Karpas-422 (cell line): ENCODE measurements at regions not wholly inside any gene's neighbourhood (a gene's known extent, or its start where the extent isn't known, plus 50 kb on each side); places are given as distances from the start of the nearest gene placed in this dataset.

Source experiments
- DNase-seq: peaks from one replicate; pipeline ENCODE4 v3.0.0-alpha.2; 2015
- H2AFZ ChIP-seq: fragments of 200-600 bp; sonication (generic); 2 replicates; pipeline ENCODE4 v1.6.1; 2014; ENCODE audit warnings: antibody characterized with exemption, low read length, mixed read lengths
- H3K27ac ChIP-seq: fragments of 200-600 bp; sonication (generic); 2 replicates; pipeline ENCODE4 v1.5.1; 2014; ENCODE audit warnings: mild to moderate bottlenecking, low read length, moderate library complexity
- H3K27me3 ChIP-seq: fragments of 200-600 bp; sonication (generic); 2 replicates; pipeline ENCODE4 v1.6.1; 2014; ENCODE audit warnings: low read length, mixed read lengths
- H3K36me3 ChIP-seq: fragments of 200-600 bp; sonication (generic); 2 replicates; pipeline ENCODE4 v1.6.1; 2014; ENCODE audit warnings: low read length, mixed read lengths; ENCODE audit not compliant: insufficient read depth
- H3K4me1 ChIP-seq: fragments of 200-600 bp; sonication (generic); 2 replicates; pipeline ENCODE4 v1.6.1; 2014; ENCODE audit warnings: mild to moderate bottlenecking, low read length, mixed read lengths
- H3K4me2 ChIP-seq: fragments of 200-600 bp; sonication (generic); 2 replicates; pipeline ENCODE4 v1.6.1; 2014; ENCODE audit warnings: low read length, low read depth, mild to moderate bottlenecking; ENCODE audit not compliant: poor library complexity, severe bottlenecking
- H3K4me3 ChIP-seq: fragments of 200-600 bp; sonication (generic); 2 replicates; pipeline ENCODE4 v1.5.1; 2014; ENCODE audit warnings: mild to moderate bottlenecking, antibody characterized with exemption, low read length, mixed read lengths
- H3K79me2 ChIP-seq: fragments of 200-600 bp; sonication (generic); 2 replicates; pipeline ENCODE4 v1.6.1; 2014; ENCODE audit warnings: mild to moderate bottlenecking, low read length, mixed read lengths
- H3K9ac ChIP-seq: fragments of 200-600 bp; sonication (generic); 2 replicates; pipeline ENCODE4 v1.6.0; 2014; ENCODE audit warnings: low read length
- H3K9me2 ChIP-seq: fragments of 200-600 bp; sonication (generic), shearing (Covaris generic); replicated peaks from 2 replicates; pipeline ENCODE4 v1.6.0; 2014; ENCODE audit warnings: mild to moderate bottlenecking, low read length, moderate library complexity; ENCODE audit not compliant: insufficient read depth
- H3K9me3 ChIP-seq: fragments of 300-700, 200-600 bp; sonication (generic); 2 replicates; pipeline ENCODE4 v1.6.1; 2014; ENCODE audit warnings: low read length, mixed read lengths
- H4K20me1 ChIP-seq: fragments of 200-600 bp; sonication (generic); 2 replicates; pipeline ENCODE4 v1.6.1; 2014; ENCODE audit warnings: mild to moderate bottlenecking, antibody characterized with exemption, low read length, low read depth; ENCODE audit not compliant: insufficient read depth

DNA sequence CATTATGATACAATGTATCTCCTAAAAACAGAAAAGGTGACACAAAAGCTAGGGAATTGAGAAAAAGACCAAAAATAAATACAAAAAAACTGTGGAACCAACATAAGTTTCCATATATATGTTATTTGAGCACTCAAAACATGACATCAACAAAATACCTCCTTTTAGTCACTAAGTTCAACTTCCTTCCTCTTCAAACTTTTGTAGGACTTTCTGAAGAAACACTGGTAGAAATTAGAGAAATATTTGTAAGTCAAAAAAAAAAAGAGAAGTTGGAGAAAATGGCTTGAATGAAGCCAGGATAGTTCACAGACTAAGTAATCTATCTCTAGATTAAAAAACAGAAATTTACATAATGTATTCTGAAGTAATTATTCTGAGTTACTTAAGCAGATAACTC, 208.4 kb upstream of the ALCAM start:
- H4K20me1 ChIP-seq = no peaks in the 10 kb centered on the region
- no peaks in the 10 kb centered on the region for H3K4me1 ChIP-seq
- no peak overlapping the region for H2AFZ ChIP-seq
- H3K27me3 ChIP-seq = no peaks in the 10 kb centered on the region
- no peak overlapping the region for H3K27ac ChIP-seq
- no peak overlapping the region for H3K4me2 ChIP-seq
- no peaks in the 10 kb centered on the region for H3K79me2 ChIP-seq
- H3K9me2 ChIP-seq = no peaks in the 10 kb centered on the region
- H3K9me3 ChIP-seq = no peaks in the 10 kb centered on the region
- no peak for DNase-seq
- H3K36me3 ChIP-seq = no peaks in the 10 kb centered on the region
- H3K9ac ChIP-seq = no peak overlapping the region
- H3K4me3 ChIP-seq = no peak overlapping the region

DNA sequence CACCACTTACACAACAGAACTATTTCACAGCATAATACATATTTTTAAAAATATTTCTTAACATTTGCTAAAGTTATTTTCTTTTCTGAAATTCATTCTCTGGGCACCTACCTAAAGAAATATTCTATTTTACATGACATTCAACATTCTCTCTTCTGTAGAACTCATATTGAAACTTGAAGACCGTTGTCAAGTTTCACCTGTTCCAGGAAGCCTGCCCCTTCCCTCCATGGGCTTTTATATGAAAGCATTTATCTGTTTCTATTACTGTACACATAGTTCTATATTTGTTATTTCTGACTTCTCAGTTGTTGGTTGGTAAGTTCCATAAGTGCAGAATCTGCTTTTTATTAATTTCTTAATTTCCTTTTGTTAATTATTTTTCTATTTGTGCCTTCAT, 204.3 kb upstream of the ALCAM start:
- H3K4me1 ChIP-seq = no peaks in the 10 kb centered on the region
- no peak overlapping the region for H2AFZ ChIP-seq
- H3K4me3 ChIP-seq = no peak overlapping the region
- H3K4me2 ChIP-seq = no peak overlapping the region
- H3K36me3 ChIP-seq = no peaks in the 10 kb centered on the region
- H3K27me3 ChIP-seq = no peaks in the 10 kb centered on the region
- no peak overlapping the region for H3K9ac ChIP-seq
- no peak for DNase-seq
- no peaks in the 10 kb centered on the region for H3K79me2 ChIP-seq
- no peaks in the 10 kb centered on the region for H3K9me2 ChIP-seq
- no peaks in the 10 kb centered on the region for H3K9me3 ChIP-seq
- H4K20me1 ChIP-seq = no peaks in the 10 kb centered on the region
- no peak overlapping the region for H3K27ac ChIP-seq

DNA sequence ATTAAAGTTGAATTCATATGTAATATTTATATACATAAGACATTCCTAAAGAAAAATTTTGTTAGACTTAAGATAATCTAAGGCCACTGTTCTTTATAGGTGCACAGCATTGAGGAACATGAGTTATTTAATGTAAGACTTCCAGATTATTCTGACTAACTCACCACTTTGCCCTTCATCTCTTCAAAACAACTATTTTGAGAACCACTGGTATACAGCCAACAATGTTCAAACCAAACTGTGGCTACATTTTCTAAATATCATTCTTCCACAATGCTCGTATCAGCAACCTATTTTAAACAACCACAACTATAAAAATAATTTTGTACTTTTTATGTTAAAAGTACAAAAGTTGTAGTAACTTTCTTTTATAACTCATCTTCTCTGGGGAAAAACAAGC, 199.8 kb upstream of the ALCAM start:
- H3K4me3 ChIP-seq = no peak overlapping the region
- H3K4me2 ChIP-seq = no peak overlapping the region
- no peak overlapping the region for H3K27ac ChIP-seq
- no peak for DNase-seq
- H3K4me1 ChIP-seq = no peaks in the 10 kb centered on the region
- no peaks in the 10 kb centered on the region for H4K20me1 ChIP-seq
- H3K79me2 ChIP-seq = no peaks in the 10 kb centered on the region
- no peaks in the 10 kb centered on the region for H3K9me2 ChIP-seq
- H2AFZ ChIP-seq = no peak overlapping the region
- H3K27me3 ChIP-seq = no peaks in the 10 kb centered on the region
- H3K9ac ChIP-seq = no peak overlapping the region
- H3K36me3 ChIP-seq = no peaks in the 10 kb centered on the region
- H3K9me3 ChIP-seq = no peaks in the 10 kb centered on the region

DNA sequence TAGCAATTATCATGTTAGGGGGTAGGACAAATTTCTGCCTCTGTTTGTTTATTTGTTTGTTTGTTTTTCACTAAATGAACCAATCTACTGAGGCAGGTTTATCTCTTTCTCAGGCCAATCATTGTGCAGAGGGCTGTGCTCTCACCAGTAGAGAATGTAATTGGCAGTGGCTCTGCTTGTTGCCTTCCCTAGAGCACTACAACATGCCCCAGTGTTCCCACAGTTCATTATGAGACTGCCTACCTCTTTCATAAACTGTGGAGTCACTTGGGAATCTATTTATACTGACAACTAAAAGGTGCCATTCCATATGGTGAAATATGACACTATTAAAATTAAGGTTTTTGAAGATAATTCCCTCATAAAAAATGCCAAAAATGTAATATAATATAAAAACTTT, 196.3 kb upstream of the ALCAM start:
- no peaks in the 10 kb centered on the region for H3K9me3 ChIP-seq
- H3K9ac ChIP-seq = no peak overlapping the region
- H3K9me2 ChIP-seq = no peaks in the 10 kb centered on the region
- H3K4me1 ChIP-seq = no peaks in the 10 kb centered on the region
- H3K4me3 ChIP-seq = no peak overlapping the region
- no peak for DNase-seq
- no peak overlapping the region for H2AFZ ChIP-seq
- H3K27me3 ChIP-seq = no peaks in the 10 kb centered on the region
- no peaks in the 10 kb centered on the region for H3K36me3 ChIP-seq
- no peaks in the 10 kb centered on the region for H4K20me1 ChIP-seq
- H3K79me2 ChIP-seq = no peaks in the 10 kb centered on the region
- H3K4me2 ChIP-seq = no peak overlapping the region
- no peak overlapping the region for H3K27ac ChIP-seq

DNA sequence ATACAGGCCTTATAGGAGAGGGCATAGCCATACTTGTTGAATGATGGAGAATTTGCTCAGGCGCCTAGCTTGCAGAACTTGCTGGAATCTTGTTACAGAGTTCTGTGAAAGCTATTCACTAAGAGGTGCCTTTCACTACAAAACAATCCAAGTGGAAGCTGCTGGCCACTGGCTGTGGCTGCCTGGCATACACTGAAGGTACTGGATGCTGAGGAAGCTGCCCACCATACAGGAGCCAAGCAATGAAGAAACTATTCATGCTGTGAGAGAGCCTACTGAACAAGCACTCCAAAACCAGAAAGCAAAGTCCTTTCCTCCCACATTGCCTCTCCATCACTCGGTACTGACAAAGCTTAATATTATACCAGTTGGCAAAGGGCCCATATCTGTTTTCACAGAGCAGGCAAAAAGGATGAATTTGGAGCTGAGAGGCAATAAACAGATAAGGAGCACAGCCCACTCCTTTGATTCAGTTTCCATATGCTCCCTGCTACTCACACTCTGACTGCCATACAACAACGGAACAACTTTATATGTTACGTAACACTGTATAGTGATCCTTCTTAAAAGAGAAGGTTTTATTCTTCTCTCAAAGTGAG, 192.6 kb upstream of the ALCAM start:
- no peak for DNase-seq
- H3K9me2 ChIP-seq = no peaks in the 10 kb centered on the region
- H3K27me3 ChIP-seq = no peaks in the 10 kb centered on the region
- H3K4me2 ChIP-seq = no peak overlapping the region
- H4K20me1 ChIP-seq = no peaks in the 10 kb centered on the region
- no peak overlapping the region for H3K9ac ChIP-seq
- H3K79me2 ChIP-seq = no peaks in the 10 kb centered on the region
- H3K4me3 ChIP-seq = no peak overlapping the region
- H3K36me3 ChIP-seq = no peaks in the 10 kb centered on the region
- no peak overlapping the region for H2AFZ ChIP-seq
- H3K9me3 ChIP-seq = no peaks in the 10 kb centered on the region
- H3K27ac ChIP-seq = no peak overlapping the region
- no peaks in the 10 kb centered on the region for H3K4me1 ChIP-seq

DNA sequence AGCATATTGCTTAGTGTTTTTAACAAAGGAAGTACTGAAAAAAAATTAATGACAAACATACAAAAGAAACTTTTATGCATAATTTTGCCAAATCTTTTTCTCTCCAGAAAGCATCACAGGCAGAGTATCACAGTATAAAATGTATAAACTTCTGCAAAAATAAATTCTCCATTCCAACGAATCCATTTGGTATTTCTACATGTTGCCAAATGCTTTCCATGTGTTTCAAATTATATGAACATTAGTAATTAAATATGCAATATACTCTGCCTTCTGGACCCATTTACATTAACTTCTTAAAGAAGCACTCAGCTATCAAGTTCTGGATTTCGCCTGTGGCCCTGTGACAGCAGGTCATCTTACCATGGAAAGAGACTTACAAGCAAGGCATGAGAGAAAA, 189.1 kb upstream of the ALCAM start:
- H3K4me2 ChIP-seq = no peak overlapping the region
- no peak overlapping the region for H3K4me3 ChIP-seq
- H3K9me2 ChIP-seq = no peaks in the 10 kb centered on the region
- no peak overlapping the region for H2AFZ ChIP-seq
- H3K27ac ChIP-seq = no peak overlapping the region
- no peak overlapping the region for H3K9ac ChIP-seq
- no peaks in the 10 kb centered on the region for H3K4me1 ChIP-seq
- no peak for DNase-seq
- H3K79me2 ChIP-seq = no peaks in the 10 kb centered on the region
- no peaks in the 10 kb centered on the region for H3K9me3 ChIP-seq
- no peaks in the 10 kb centered on the region for H3K36me3 ChIP-seq
- H3K27me3 ChIP-seq = no peaks in the 10 kb centered on the region
- H4K20me1 ChIP-seq = no peaks in the 10 kb centered on the region

DNA sequence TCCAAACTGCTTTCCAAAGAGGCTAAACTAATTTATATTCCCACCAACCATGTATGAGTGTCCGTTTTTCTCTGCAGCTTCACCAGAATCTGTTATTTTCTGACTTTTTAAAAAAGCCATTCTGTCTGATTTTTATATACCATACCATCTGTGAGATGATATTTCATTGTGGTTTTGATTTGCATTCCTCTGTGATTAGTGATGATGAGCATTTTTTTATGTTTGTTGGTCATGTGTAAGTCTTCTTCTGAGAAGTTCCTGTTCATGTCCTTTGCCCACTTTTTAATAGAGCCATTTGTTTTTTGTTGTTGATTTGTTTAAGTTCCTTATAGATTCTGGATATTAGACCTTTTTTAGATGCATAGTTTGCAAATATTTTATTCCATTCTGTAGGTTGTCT, 179.4 kb upstream of the ALCAM start:
- Histone ChIP-seq H3K4me3 (no peak overlapping the region), H3K27ac (no peak overlapping the region), H3K36me3 (no peaks in the 10 kb centered on the region), H3K9me2 (no peaks in the 10 kb centered on the region), H3K4me1 (no peaks in the 10 kb centered on the region), H3K4me2 (no peak overlapping the region), H3K9ac (no peak overlapping the region), H3K27me3 (no peaks in the 10 kb centered on the region), H2AFZ (no peak overlapping the region), H3K9me3 (no peaks in the 10 kb centered on the region), H3K79me2 (no peaks in the 10 kb centered on the region), H4K20me1 (no peaks in the 10 kb centered on the region)
- DNase-seq = no peak

DNA sequence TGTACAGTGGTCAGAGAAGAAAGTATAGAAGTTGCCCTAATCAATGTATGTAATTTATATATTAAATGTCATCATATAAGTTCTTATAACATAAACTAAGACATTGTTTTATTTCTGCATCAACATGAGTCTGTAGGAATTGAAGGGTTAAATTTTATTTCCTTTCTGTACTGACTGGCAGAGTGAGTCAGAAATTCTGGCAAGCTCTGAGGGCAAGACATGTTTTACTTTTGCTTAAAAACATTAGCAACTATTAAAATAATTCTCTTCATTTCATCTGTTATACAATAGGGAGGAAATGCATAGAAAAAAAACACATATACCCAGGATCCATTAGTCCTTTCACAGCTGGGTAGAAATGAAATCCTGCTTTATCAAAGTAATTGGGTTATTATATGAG, 171.4 kb upstream of the ALCAM start:
- Histone ChIP-seq H3K4me1 (no peaks in the 10 kb centered on the region), H3K27me3 (no peaks in the 10 kb centered on the region), H4K20me1 (no peaks in the 10 kb centered on the region), H3K9ac (no peak overlapping the region), H2AFZ (no peak overlapping the region), H3K9me3 (no peaks in the 10 kb centered on the region), H3K27ac (no peak overlapping the region), H3K4me2 (no peak overlapping the region), H3K79me2 (no peaks in the 10 kb centered on the region), H3K4me3 (no peak overlapping the region), H3K9me2 (no peaks in the 10 kb centered on the region), H3K36me3 (no peaks in the 10 kb centered on the region)
- no peak for DNase-seq

DNA sequence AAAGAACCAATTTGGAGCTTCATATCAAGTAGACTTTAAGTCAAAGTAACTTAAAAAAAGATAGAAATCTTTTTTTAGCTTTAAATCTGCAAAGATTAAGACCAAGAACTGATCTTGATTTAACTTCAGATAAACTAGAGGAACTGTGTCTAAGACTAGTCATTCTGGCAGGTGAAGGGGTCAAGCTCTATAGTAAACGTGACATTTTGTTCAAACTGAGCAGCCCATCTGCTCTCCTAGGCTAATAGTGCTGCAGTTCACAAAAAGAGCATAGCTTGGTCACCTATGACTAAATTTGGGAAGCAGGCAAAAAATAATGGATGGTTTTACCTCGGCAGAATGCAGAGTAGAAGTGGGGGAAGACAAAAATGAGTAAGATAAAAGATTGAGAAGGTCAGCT, 168.8 kb upstream of the ALCAM start:
- H3K9me2 ChIP-seq = no peaks in the 10 kb centered on the region
- H4K20me1 ChIP-seq = no peaks in the 10 kb centered on the region
- H3K4me2 ChIP-seq = no peak overlapping the region
- no peak for DNase-seq
- no peaks in the 10 kb centered on the region for H3K9me3 ChIP-seq
- no peaks in the 10 kb centered on the region for H3K79me2 ChIP-seq
- no peaks in the 10 kb centered on the region for H3K4me1 ChIP-seq
- H3K9ac ChIP-seq = no peak overlapping the region
- H2AFZ ChIP-seq = no peak overlapping the region
- H3K4me3 ChIP-seq = no peak overlapping the region
- no peaks in the 10 kb centered on the region for H3K27me3 ChIP-seq
- no peaks in the 10 kb centered on the region for H3K36me3 ChIP-seq
- H3K27ac ChIP-seq = no peak overlapping the region
